Testis (tissue), 2 donors: ENCODE measurements at regions not wholly inside any gene's neighbourhood (a gene's known extent, or its start where the extent isn't known, plus 50 kb on each side); places are given as distances from the start of the nearest gene placed in this dataset.
"Not testable (repeated sequence)": the region's sequence is repeated elsewhere in the genome, so short reads cannot be mapped to it uniquely, and the experiment has no call there.

ENCODE experiments used
- DNase-seq: peaks from one replicate; pipeline ENCODE4 v3.0.0-alpha.2; 2019
- H3K27ac ChIP-seq, 2 donors: fragments of 200-600 bp; sonication (generic); one replicate each; pipeline ENCODE4 v1.5.1; 2019
- H3K27me3 ChIP-seq: fragments of 200-600 bp; sonication (generic); one replicate; pipeline ENCODE4 v1.5.1; 2019
- H3K36me3 ChIP-seq: fragments of 200-600 bp; sonication (generic); one replicate; pipeline ENCODE4 v1.5.1; 2017; ENCODE audit warnings: low read depth; ENCODE audit errors: missing control alignments
- H3K4me1 ChIP-seq: fragments of 200-600 bp; sonication (generic); one replicate; pipeline ENCODE4 v1.5.1; 2019
- H3K4me3 ChIP-seq, 2 donors: fragments of 200-600 bp; sonication (generic); one replicate each; pipeline ENCODE4 v1.5.1; 2017 to 2019
- H3K9me3 ChIP-seq: fragments of 200-600 bp; sonication (generic); one replicate; pipeline ENCODE4 v1.5.1; 2017
- CTCF ChIP-seq, 3 experiments: fragments of 450-650 bp in 2 of 3; fragments of 200-600 bp in 1 of 3; sonication (generic) in 1 of 3; IDR thresholded peaks; one replicate each; pipeline ENCODE4 v1.5.1; 2016 to 2019; ENCODE audit warnings: antibody characterized with exemption in 3 of 3, mild to moderate bottlenecking in 2 of 3, moderate library complexity in 1 of 3
- POLR2A ChIP-seq: fragments of 450-650 bp; IDR thresholded peaks from one replicate; pipeline ENCODE4 v1.6.1; 2017; ENCODE audit warnings: antibody characterized with exemption, mild to moderate bottlenecking, moderate library complexity
- WGBS, 2 donors: methylation state at CpG; one replicate each; pipeline ENCODE4 v1.1.5; 2018; 5-methylcytosine and 5-hydroxymethylcytosine counted together
- intact Hi-C: fragments of 100-400 bp; cut with DNase I; formaldehyde crosslinking; loops from one replicate; pipeline ENCODE4 v1.15.1; 2023; ENCODE audit warnings: low total_unique reads

- WGBS, 2 donors = 85 to 86% methylated on average over 9 of the region's 9 CpGs
- Histone ChIP-seq H3K36me3 (no peaks in the 10 kb centered on the region), H3K27me3 (no peaks in the 10 kb centered on the region), H3K27ac (no peak overlapping the region), H3K9me3 (no peaks in the 10 kb centered on the region), H3K4me3 (no peak overlapping the region), H3K4me1 (no peaks in the 10 kb centered on the region)
- no peak for TF ChIP-seq POLR2A
- TF ChIP-seq CTCF (IDR thresholded peaks at IDR 0.05) = no peak
- intact Hi-C loops = no loop called here
- DNase-seq = no peak
Measured at GRCh38 chr20:53778041-53778516, 184.4 kb upstream of the ZNF217 start.

GRCh38 chr20:53777402-53777801 lies 183.8 kb upstream of the ZNF217 start:
- intact Hi-C loops, H3K4me1 ChIP-seq, H3K27me3 ChIP-seq, H3K27ac ChIP-seq, H3K4me3 ChIP-seq, H3K36me3 ChIP-seq, H3K9me3 ChIP-seq, DNase-seq: not testable (repeated sequence)
- 90 to 96% methylated on average over 7 of the region's 7 CpGs for WGBS, 2 donors

- no peaks in the 10 kb centered on the region for H3K9me3 ChIP-seq
- 75 to 86% methylated on average over 5 of the region's 5 CpGs for WGBS, 2 donors
- intact Hi-C loops = no loop called here
Measured at GRCh38 chr20:53776858-53777257, 183.2 kb upstream of the ZNF217 start.

GRCh38 chr20:53774461-53775203 lies 181.0 kb upstream of the ZNF217 start:
- no peak for TF ChIP-seq POLR2A
- no peak for TF ChIP-seq CTCF (IDR thresholded peaks at IDR 0.05)
- no peak for DNase-seq
- no peaks in the 10 kb centered on the region for H3K36me3 ChIP-seq
- H3K27ac ChIP-seq = no peak overlapping the region
- H3K4me3 ChIP-seq = no peak overlapping the region
- H3K27me3 ChIP-seq = no peaks in the 10 kb centered on the region
- no peaks in the 10 kb centered on the region for H3K4me1 ChIP-seq
- no peaks in the 10 kb centered on the region for H3K9me3 ChIP-seq
- intact Hi-C loops = no loop called here
- 43 to 60% methylated on average over 9 of the region's 9 CpGs for WGBS, 2 donors

More at GRCh38 chr20:53776858-53777257, 183.2 kb upstream of the ZNF217 start:
- TF ChIP-seq CTCF (IDR thresholded peaks at IDR 0.05) = no peak
- TF ChIP-seq POLR2A = no peak
- Histone ChIP-seq H3K4me1 (no peaks in the 10 kb centered on the region), H3K36me3 (no peaks in the 10 kb centered on the region), H3K27me3 (no peaks in the 10 kb centered on the region), H3K27ac (no peak overlapping the region), H3K4me3 (no peak overlapping the region)
- no peak for DNase-seq

GRCh38 chr20:53773792-53774401 lies 180.3 kb upstream of the ZNF217 start:
- DNase-seq = no peak
- intact Hi-C loops = no loop called here

GRCh38 chr20:53773066-53773791 lies 179.6 kb upstream of the ZNF217 start:
- H3K4me1 ChIP-seq, DNase-seq, H3K27ac ChIP-seq, H3K9me3 ChIP-seq, H3K4me3 ChIP-seq, H3K36me3 ChIP-seq, H3K27me3 ChIP-seq, intact Hi-C loops: not testable (repeated sequence)
- WGBS, 2 donors = 93 to 94% methylated on average over 10 of the region's 10 CpGs

More at GRCh38 chr20:53773792-53774401, 180.3 kb upstream of the ZNF217 start:
- no peaks in the 10 kb centered on the region for H3K9me3 ChIP-seq
- no peaks in the 10 kb centered on the region for H3K36me3 ChIP-seq
- no peak overlapping the region for H3K4me3 ChIP-seq
- H3K27me3 ChIP-seq = no peaks in the 10 kb centered on the region
- 32 to 46% methylated on average over 1 of the region's 1 CpG for WGBS, 2 donors
- no peak overlapping the region for H3K27ac ChIP-seq
- TF ChIP-seq CTCF (IDR thresholded peaks at IDR 0.05) (no peak), POLR2A (no peak)
- H3K4me1 ChIP-seq = no peaks in the 10 kb centered on the region
